SK-N-MC (cell line): ENCODE measurements at regions not wholly inside any gene's neighbourhood (a gene's known extent, or its start where the extent isn't known, plus 50 kb on each side); places are given as distances from the start of the nearest gene placed in this dataset.
"Not testable (repeated sequence)": the region's sequence is repeated elsewhere in the genome, so short reads cannot be mapped to it uniquely, and the experiment has no call there.

Experiments used
- EZH2 ChIP-seq: fragments of 200-600 bp; sonication (generic); IDR thresholded peaks from one replicate; pipeline ENCODE4 v1.6.1; 2017; ENCODE audit warnings: antibody characterized with exemption
- FOXP2 ChIP-seq: optimal IDR thresholded peaks from 2 replicates; pipeline ENCODE3; 2011; ENCODE audit warnings: mild to moderate bottlenecking, moderate library complexity; ENCODE audit not compliant: insufficient read depth; ENCODE audit errors: extremely low read length, control extremely low read depth
- POLR2AphosphoS5 ChIP-seq: IDR thresholded peaks from 2 replicates; pipeline ENCODE4 v1.6.1; 2012; ENCODE audit warnings: mild to moderate bottlenecking, low read depth, low read length, borderline replicate concordance

DNA sequence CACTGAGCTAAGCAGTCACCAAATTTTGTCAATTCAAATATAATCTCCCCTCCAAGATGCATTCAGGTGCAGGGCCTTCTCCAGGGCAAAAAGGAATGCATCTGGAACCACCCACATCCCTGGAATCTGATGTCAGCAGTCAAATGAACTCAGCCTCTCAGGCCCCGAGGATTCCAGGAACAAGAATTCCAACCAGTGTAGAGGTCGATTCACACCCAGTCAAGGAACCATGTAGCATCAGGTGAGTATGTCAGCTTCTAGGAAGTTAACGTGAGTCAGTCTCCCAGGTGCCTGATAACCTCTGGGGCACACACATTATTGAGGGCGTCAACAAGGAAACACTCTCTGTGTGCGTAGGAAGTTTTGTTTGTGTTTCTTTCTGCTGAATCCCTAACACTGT, 122.2 kb upstream of the VOPP1 start:
- not testable (repeated sequence) for TF ChIP-seq FOXP2, POLR2AphosphoS5, EZH2
